ENCODE measurements at regions not wholly inside any gene's neighbourhood (a gene's known extent, or its start where the extent isn't known, plus 50 kb on each side); places are given as distances from the start of the nearest gene placed in this dataset.

DNA sequence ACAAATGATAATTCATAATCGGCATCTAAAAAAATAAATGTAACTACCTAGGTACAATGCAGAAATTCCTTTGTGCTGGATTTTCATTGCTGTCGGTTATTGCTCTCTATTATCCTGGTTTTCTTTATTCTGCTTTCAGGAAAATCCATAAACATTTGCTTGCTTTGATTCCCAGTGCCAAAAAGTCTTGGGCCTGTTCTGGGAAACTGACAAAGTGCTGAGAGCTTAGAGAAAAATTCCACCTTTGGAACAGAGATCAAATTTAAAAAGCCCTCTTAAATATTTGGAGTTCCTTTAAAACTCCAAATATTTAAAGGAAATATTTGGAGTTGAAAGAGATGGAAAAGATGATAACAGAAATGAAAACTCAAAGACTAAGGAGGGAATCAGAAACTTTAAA, 87.3 kb upstream of the ZBED5 start:
- no peaks in the 10 kb centered on the region for H3K36me3 ChIP-seq (ENCODE audit: insufficient read depth, low read length, poor library complexity, severe bottlenecking)
- ChIA-PET POLR2A (ENCODE audit: low non-redundant PET) (no interaction called here), CTCF (no interaction called here)
- H3K4me3 ChIP-seq (ENCODE audit: low read depth, low read length, poor library complexity, severe bottlenecking) = no peak overlapping the region
- no peak for TF ChIP-seq EZH2 (IDR thresholded peaks at IDR 0.05; ENCODE audit: borderline replicate concordance, low read depth, low read length, poor library complexity, severe bottlenecking)
- TF ChIP-seq, protein P1, sequence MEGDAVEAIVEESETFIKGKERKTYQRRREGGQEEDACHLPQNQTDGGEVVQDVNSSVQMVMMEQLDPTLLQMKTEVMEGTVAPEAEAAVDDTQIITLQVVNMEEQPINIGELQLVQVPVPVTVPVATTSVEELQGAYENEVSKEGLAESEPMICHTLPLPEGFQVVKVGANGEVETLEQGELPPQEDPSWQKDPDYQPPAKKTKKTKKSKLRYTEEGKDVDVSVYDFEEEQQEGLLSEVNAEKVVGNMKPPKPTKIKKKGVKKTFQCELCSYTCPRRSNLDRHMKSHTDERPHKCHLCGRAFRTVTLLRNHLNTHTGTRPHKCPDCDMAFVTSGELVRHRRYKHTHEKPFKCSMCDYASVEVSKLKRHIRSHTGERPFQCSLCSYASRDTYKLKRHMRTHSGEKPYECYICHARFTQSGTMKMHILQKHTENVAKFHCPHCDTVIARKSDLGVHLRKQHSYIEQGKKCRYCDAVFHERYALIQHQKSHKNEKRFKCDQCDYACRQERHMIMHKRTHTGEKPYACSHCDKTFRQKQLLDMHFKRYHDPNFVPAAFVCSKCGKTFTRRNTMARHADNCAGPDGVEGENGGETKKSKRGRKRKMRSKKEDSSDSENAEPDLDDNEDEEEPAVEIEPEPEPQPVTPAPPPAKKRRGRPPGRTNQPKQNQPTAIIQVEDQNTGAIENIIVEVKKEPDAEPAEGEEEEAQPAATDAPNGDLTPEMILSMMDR (conservative IDR thresholded peaks at IDR 0.05; ENCODE audit: low read depth, low read length) = no peak
- H3K4me1 ChIP-seq (ENCODE audit: insufficient read depth, low read length, poor library complexity, severe bottlenecking) = no peaks in the 10 kb centered on the region
- no peak for DNase-seq (ENCODE audit: low spot score)
- H3K27ac ChIP-seq (ENCODE audit: low read depth, low read length, poor library complexity, severe bottlenecking) = no peak overlapping the region
- intact Hi-C loops (cut with micrococcal nuclease; ENCODE audit: unreplicated experiment) = no loop called here
- no TSS peak for BruUV-seq (replicated peaks)
- no peaks in the 10 kb centered on the region for H3K27me3 ChIP-seq (replicated peaks; ENCODE audit: insufficient read depth, low read depth, low read length, poor library complexity)
- no peaks in the 10 kb centered on the region for H3K9me3 ChIP-seq (ENCODE audit: low read depth, low read length, poor library complexity, severe bottlenecking)

DNA sequence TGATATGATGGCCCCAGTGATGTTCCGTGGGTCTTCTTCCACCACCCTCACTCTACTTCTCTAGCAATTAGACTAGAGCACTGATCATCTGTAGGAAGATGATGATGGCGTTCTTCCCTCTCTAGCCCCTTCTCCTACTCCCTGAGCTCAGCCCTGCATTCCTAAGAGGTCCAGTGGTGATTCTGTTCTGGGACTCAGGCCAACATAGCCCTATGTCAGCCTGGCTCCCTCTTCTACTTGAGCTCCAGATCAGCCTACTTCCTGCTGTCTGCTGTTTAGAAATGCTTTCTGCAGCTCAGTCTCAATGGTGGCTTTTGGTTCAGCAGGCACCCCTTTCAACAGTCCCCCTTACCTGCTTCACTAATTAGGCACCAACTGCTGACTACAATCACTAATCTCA, 86.1 kb upstream of the ZBED5 start:
- ChIA-PET POLR2A (ENCODE audit: low non-redundant PET) (no interaction called here), CTCF (no interaction called here)
- H3K36me3 ChIP-seq (ENCODE audit: insufficient read depth, low read length, poor library complexity, severe bottlenecking) = no peaks in the 10 kb centered on the region
- no peaks in the 10 kb centered on the region for H3K4me1 ChIP-seq (ENCODE audit: insufficient read depth, low read length, poor library complexity, severe bottlenecking)
- H3K27me3 ChIP-seq (replicated peaks; ENCODE audit: insufficient read depth, low read depth, low read length, poor library complexity) = no peaks in the 10 kb centered on the region
- no peak for TF ChIP-seq EZH2 (IDR thresholded peaks at IDR 0.05; ENCODE audit: borderline replicate concordance, low read depth, low read length, poor library complexity, severe bottlenecking)
- TF ChIP-seq, protein P1 (conservative IDR thresholded peaks at IDR 0.05; ENCODE audit: low read depth, low read length) = no peak
- no TSS peak for BruUV-seq (replicated peaks)
- DNase-seq (ENCODE audit: low spot score) = no peak
- no peak overlapping the region for H3K4me3 ChIP-seq (ENCODE audit: low read depth, low read length, poor library complexity, severe bottlenecking)
- intact Hi-C loops (cut with micrococcal nuclease; ENCODE audit: unreplicated experiment) = no loop called here
- H3K9me3 ChIP-seq (ENCODE audit: low read depth, low read length, poor library complexity, severe bottlenecking) = no peaks in the 10 kb centered on the region
- H3K27ac ChIP-seq (ENCODE audit: low read depth, low read length, poor library complexity, severe bottlenecking) = no peak overlapping the region

DNA sequence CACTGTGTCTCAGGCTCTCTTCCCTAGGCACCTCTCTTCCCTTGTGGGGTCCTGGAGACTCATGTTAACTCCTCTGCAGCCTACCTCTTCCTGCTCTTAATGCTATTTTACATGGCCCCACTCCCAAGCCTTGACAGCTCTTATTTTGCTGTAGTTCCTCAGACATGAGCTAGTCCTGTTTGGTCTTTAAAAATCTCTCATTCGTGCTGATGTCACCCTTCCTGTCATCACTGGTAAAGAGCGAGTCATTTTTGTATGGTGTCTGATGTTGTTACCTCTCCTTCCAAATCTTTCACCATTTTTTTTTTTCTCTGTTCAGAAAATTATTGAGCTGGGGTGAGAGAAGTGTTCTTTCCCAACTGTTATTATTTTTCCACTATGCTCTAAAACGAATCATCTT, 84.8 kb upstream of the ZBED5 start:
- CTCF ChIA-PET = no interaction called here
- intact Hi-C loops (cut with micrococcal nuclease; ENCODE audit: unreplicated experiment) = no loop called here
- H3K4me3 ChIP-seq (ENCODE audit: low read depth, low read length, poor library complexity, severe bottlenecking) = no peak overlapping the region
- no TSS peak for BruUV-seq (replicated peaks)
- no peaks in the 10 kb centered on the region for H3K27me3 ChIP-seq (replicated peaks; ENCODE audit: insufficient read depth, low read depth, low read length, poor library complexity)
- H3K27ac ChIP-seq (ENCODE audit: low read depth, low read length, poor library complexity, severe bottlenecking) = no peak overlapping the region
- DNase-seq (ENCODE audit: low spot score) = no peak
- H3K4me1 ChIP-seq (ENCODE audit: insufficient read depth, low read length, poor library complexity, severe bottlenecking) = no peaks in the 10 kb centered on the region
- POLR2A ChIA-PET (ENCODE audit: low non-redundant PET) = no interaction called here
- TF ChIP-seq, protein P1 (conservative IDR thresholded peaks at IDR 0.05; ENCODE audit: low read depth, low read length) = no peak
- no peak for TF ChIP-seq EZH2 (IDR thresholded peaks at IDR 0.05; ENCODE audit: borderline replicate concordance, low read depth, low read length, poor library complexity, severe bottlenecking)
- H3K36me3 ChIP-seq (ENCODE audit: insufficient read depth, low read length, poor library complexity, severe bottlenecking) = no peaks in the 10 kb centered on the region
- no peaks in the 10 kb centered on the region for H3K9me3 ChIP-seq (ENCODE audit: low read depth, low read length, poor library complexity, severe bottlenecking)

All from A673 (cell line).